Thyroid gland (tissue), 4 donors: ENCODE measurements at regions not wholly inside any gene's neighbourhood (a gene's known extent, or its start where the extent isn't known, plus 50 kb on each side); places are given as distances from the start of the nearest gene placed in this dataset.

ENCODE experiments used
- DNase-seq, 2 donors: peaks; one replicate each; pipeline ENCODE4 v3.0.0-alpha.2; 2019
- H3K27ac ChIP-seq, 3 donors: fragments of 200-600 bp; sonication (generic); 1 replicate in 2 of 3; 2 replicates in 1 of 3; pipeline ENCODE4 v1.5.1; 2016 to 2019; ENCODE audit warnings: mild to moderate bottlenecking in 1 of 3, moderate library complexity in 1 of 3
- H3K27me3 ChIP-seq: fragments of 200-600 bp; sonication (generic); one replicate; pipeline ENCODE4 v1.5.1; 2019
- H3K36me3 ChIP-seq, 2 donors: fragments of 200-600 bp; sonication (generic); one replicate each; pipeline ENCODE4 v1.5.1; 2016 to 2019
- H3K4me1 ChIP-seq, 2 donors: fragments of 200-600 bp; sonication (generic); one replicate each; pipeline ENCODE4 v1.5.1; 2017 to 2019
- H3K4me3 ChIP-seq, 3 donors: fragments of 200-600 bp; sonication (generic); replicated peaks in 1 of 3; 1 replicate in 2 of 3; 2 replicates in 1 of 3; pipeline ENCODE4 v1.5.1; 2016; ENCODE audit warnings: mild to moderate bottlenecking in 1 of 3
- H3K9me3 ChIP-seq: fragments of 200-600 bp; sonication (generic); one replicate; pipeline ENCODE4 v1.5.1; 2017
- POLR2A ChIP-seq, 2 donors: fragments of 450-650 bp; IDR thresholded peaks; one replicate each; pipeline ENCODE4 v1.6.1; 2017; ENCODE audit warnings: antibody characterized with exemption in 2 of 2, mild to moderate bottlenecking in 2 of 2, moderate library complexity in 1 of 2
- WGBS, 2 donors: methylation state at CpG; one replicate each; pipeline ENCODE4 v1.1.5; 2017; 5-methylcytosine and 5-hydroxymethylcytosine counted together
- intact Hi-C: fragments of 100-400 bp; cut with DNase I; formaldehyde crosslinking; loops from one replicate; pipeline ENCODE4 v1.15.1; 2023
- TF ChIP-seq, protein P1 (sequence below), 6 experiments: fragments of 200-600 bp in 3 of 6; fragments of 450-650 bp in 3 of 6; sonication (generic) in 3 of 6; IDR thresholded peaks; one replicate each; pipeline ENCODE4 v1.5.1; 2016 to 2019; ENCODE audit warnings: antibody characterized with exemption in 6 of 6, mild to moderate bottlenecking in 2 of 6, inconsistent platforms in 1 of 6, moderate library complexity in 1 of 6

DNA sequence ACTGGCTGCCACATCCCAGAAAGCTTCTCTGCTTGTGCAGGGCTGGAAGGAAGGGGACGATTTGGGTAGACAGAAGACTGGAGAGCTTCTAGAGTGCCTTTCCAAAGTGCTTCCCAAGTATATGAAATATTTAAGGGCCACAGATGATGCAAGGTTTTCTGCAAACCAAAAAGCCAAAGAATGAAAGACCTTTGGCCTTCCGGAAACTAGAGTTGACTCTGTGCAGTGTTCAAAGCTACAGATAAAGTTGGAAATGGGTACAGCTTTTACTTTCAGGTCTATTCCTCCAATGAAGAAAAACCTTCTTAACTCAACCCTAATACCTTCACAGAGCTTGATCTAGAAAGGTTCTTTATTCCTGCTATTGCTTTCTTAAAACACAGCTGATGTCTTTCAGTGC, 253.0 kb upstream of the KLHL29 start:
- H3K36me3 ChIP-seq = no peaks in the 10 kb centered on the region
- H3K27me3 ChIP-seq = no peaks in the 10 kb centered on the region
- WGBS, 2 donors = 80 to 91% methylated on average over 2 of the region's 2 CpGs
- no peak for DNase-seq
- TF ChIP-seq, protein P1, sequence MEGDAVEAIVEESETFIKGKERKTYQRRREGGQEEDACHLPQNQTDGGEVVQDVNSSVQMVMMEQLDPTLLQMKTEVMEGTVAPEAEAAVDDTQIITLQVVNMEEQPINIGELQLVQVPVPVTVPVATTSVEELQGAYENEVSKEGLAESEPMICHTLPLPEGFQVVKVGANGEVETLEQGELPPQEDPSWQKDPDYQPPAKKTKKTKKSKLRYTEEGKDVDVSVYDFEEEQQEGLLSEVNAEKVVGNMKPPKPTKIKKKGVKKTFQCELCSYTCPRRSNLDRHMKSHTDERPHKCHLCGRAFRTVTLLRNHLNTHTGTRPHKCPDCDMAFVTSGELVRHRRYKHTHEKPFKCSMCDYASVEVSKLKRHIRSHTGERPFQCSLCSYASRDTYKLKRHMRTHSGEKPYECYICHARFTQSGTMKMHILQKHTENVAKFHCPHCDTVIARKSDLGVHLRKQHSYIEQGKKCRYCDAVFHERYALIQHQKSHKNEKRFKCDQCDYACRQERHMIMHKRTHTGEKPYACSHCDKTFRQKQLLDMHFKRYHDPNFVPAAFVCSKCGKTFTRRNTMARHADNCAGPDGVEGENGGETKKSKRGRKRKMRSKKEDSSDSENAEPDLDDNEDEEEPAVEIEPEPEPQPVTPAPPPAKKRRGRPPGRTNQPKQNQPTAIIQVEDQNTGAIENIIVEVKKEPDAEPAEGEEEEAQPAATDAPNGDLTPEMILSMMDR (IDR thresholded peaks at IDR 0.05) = no peak
- no peak for TF ChIP-seq POLR2A (IDR thresholded peaks at IDR 0.05)
- H3K9me3 ChIP-seq = no peaks in the 10 kb centered on the region
- intact Hi-C loops = no loop called here
- no peak overlapping the region for H3K4me3 ChIP-seq
- no peak overlapping the region for H3K27ac ChIP-seq
- no peaks in the 10 kb centered on the region for H3K4me1 ChIP-seq

DNA sequence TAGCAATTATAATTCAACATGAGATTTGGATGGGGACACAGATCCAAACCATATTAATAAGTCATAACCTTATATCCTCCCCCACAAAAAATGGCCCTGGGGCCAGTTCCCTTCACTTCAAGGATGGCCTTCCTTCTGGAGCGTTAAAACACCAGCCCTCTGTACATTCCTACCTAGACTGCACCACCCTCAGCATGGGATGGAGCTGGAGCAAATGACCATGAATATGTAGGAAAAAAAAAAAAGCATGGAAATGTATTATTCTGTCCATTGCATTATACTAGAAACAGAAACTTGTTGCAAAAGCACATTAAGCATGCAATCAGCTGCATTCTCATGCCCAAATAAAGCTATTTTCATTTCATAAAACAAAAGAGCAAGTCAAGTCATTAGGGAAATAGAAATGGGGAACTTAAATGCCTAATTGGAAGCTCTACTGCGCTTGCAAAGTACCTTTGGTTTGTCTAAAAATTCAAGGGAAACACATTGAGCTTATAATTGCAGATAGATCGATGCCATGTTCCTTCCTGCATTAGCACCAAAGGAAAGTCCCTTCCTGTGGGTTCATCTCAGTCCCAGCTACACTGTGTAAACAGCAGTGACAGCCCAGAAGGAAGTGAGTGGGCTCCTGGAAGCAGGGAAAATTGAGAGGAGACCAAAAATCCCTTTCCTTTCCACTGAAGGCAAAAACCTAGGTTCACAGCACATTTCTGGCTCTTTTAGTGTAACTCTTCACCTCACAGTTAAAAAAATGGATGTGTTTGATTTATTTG, 252.0 kb upstream of the KLHL29 start:
- no peaks in the 10 kb centered on the region for H3K9me3 ChIP-seq
- no peak for DNase-seq
- H3K4me1 ChIP-seq = no peaks in the 10 kb centered on the region
- H3K36me3 ChIP-seq = no peaks in the 10 kb centered on the region
- intact Hi-C loops = no loop called here
- H3K27me3 ChIP-seq = no peaks in the 10 kb centered on the region
- TF ChIP-seq, protein P1 (IDR thresholded peaks at IDR 0.05) = no peak
- TF ChIP-seq POLR2A (IDR thresholded peaks at IDR 0.05) = no peak
- 71 to 74% methylated on average over 3 of the region's 3 CpGs for WGBS, 2 donors
- H3K27ac ChIP-seq = no peak overlapping the region
- H3K4me3 ChIP-seq = no peak overlapping the region

DNA sequence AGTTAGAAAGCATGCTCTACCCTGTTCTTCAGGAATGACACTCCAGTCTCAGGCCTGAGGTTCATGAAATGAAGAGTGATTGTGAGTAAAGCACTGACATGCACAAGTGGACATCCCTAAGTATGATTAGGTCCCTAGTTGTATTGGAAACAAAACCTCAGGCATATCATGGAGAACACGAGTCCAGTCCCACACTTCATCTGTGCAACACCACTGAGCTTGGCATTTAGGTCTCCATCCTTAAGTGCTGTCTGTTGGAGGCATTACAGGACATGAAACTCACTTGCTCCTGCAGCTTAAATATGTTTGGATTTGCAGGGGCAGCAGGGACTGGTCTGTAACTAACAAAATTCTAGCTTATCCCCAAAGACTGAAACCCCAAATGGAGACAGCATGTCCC, 250.3 kb upstream of the KLHL29 start:
- Histone ChIP-seq H3K27me3 (no peaks in the 10 kb centered on the region), H3K4me1 (no peaks in the 10 kb centered on the region), H3K4me3 (no peak overlapping the region), H3K36me3 (no peaks in the 10 kb centered on the region), H3K27ac (no peak overlapping the region), H3K9me3 (no peaks in the 10 kb centered on the region)
- DNase-seq = no peak
- intact Hi-C loops = no loop called here
- TF ChIP-seq, protein P1 (IDR thresholded peaks at IDR 0.05) = no peak
- no peak for TF ChIP-seq POLR2A (IDR thresholded peaks at IDR 0.05)
- WGBS, 2 donors = 54 to 67% methylated on average over 1 of the region's 1 CpG

DNA sequence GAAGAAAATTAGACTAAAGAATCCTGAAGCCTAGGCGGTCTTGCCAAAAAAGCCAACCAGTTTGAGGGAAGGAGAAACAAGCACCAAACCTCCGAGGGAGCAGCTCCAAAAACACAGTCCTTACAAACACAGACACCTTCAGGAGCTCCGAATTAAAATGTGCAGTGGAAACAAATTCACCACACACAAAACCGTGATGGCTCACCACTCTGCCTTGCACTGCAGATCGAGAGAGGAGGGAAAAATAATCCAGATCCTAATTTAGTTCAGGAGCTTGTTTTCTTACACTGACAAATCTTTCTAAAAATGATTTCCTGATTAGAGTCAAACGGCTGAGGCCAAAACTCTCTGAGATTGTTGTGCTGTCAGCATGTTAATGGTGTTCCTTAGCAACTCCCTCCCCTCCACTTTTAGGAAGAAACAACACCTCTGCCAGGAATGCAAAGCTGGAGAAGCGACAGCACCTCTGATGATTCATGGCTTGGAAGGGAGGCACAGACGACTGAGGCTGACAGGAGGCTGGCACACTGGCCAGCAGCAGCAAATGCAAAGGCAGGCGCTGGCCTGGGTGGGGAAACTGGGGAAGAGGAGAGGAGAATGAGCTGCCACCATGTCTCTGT, 249.4 kb upstream of the KLHL29 start:
- Histone ChIP-seq H3K4me3 (no peak overlapping the region), H3K9me3 (no peaks in the 10 kb centered on the region), H3K4me1 (no peaks in the 10 kb centered on the region), H3K27me3 (no peaks in the 10 kb centered on the region), H3K27ac (no peak overlapping the region), H3K36me3 (no peaks in the 10 kb centered on the region)
- intact Hi-C loops = no loop called here
- 21 to 31% methylated on average over 9 of the region's 9 CpGs for WGBS, 2 donors
- TF ChIP-seq, protein P1 (IDR thresholded peaks at IDR 0.05) = no peak
- TF ChIP-seq POLR2A (IDR thresholded peaks at IDR 0.05) = no peak
- no peak for DNase-seq

DNA sequence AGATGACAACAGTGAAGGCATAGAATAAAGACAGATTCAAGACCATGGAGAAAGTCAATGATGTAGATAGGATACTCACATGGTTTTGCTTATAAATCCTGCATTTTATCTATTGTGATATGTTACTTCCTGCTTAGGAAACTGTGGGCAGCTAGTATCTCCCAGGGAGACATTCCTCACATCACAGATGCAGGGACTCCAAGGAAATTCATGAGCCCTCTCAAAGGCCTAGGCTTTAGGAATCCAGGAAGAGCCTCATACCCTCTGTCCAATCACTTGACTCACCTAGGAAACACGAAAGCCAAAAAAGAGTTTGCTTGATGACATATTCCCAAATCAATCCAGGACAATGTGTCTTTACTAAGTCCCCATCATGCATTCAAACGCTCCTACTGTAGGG, 247.8 kb upstream of the KLHL29 start:
- TF ChIP-seq, protein P1 (IDR thresholded peaks at IDR 0.05) = no peak
- TF ChIP-seq POLR2A (IDR thresholded peaks at IDR 0.05) = no peak
- Histone ChIP-seq H3K27ac (no peak overlapping the region), H3K36me3 (no peaks in the 10 kb centered on the region), H3K27me3 (no peaks in the 10 kb centered on the region), H3K4me1 (no peaks in the 10 kb centered on the region), H3K9me3 (no peaks in the 10 kb centered on the region), H3K4me3 (no peak overlapping the region)
- intact Hi-C loops = no loop called here
- no peak for DNase-seq
- WGBS, 2 donors = 73 to 75% methylated on average over 2 of the region's 2 CpGs
